Activated CD4-positive, alpha-beta T cell treated with anti-CD3 and anti-CD28 coated beads, Interleukin-2, amount 10 ng/mL, durations not matched to agents 7 days and 5 days (primary cell): ENCODE measurements at regions not wholly inside any gene's neighbourhood (a gene's known extent, or its start where the extent isn't known, plus 50 kb on each side); places are given as distances from the start of the nearest gene placed in this dataset.

ENCODE experiments used
- CTCF ChIA-PET: fragments of 350-600 bp; sonication (Branson Sonifier 250); formaldehyde crosslinking; loops from one replicate; lab custom pipeline; 2021; ENCODE audit warnings: antibody characterized with exemption; lab: Charles Lee
- POLR2A ChIA-PET: fragments of 350-600 bp; sonication (Branson Sonifier 250); formaldehyde crosslinking; loops from one replicate; lab custom pipeline; 2021; ENCODE audit warnings: antibody characterized with exemption; lab: Charles Lee
- DNase-seq: peaks from one replicate; pipeline ENCODE4 v3.0.0-alpha.2; 2020
- H3K27ac Mint-ChIP-seq: one replicate; pipeline ENCODE4 v1.8.0; 2021; ENCODE audit warnings: mild to moderate bottlenecking, moderate library complexity, mixed read lengths
- H3K27me3 Mint-ChIP-seq: one replicate; pipeline ENCODE4 v1.8.0; 2021; ENCODE audit warnings: mixed read lengths
- H3K36me3 Mint-ChIP-seq: one replicate; pipeline ENCODE4 v1.8.0; 2021; ENCODE audit warnings: low read depth, mixed read lengths
- H3K4me1 Mint-ChIP-seq: one replicate; pipeline ENCODE4 v1.8.0; 2021; ENCODE audit warnings: mixed read lengths
- H3K4me3 Mint-ChIP-seq: one replicate; pipeline ENCODE4 v1.8.0; 2021; ENCODE audit warnings: mild to moderate bottlenecking, moderate library complexity, mixed read lengths
- H3K9me3 Mint-ChIP-seq: one replicate; pipeline ENCODE4 v1.8.0; 2021; ENCODE audit warnings: mixed read lengths

- Mint-ChIP-seq H3K9me3 (no peaks in the 10 kb centered on the region), H3K4me1 (no peaks in the 10 kb centered on the region), H3K27me3 (no peaks in the 10 kb centered on the region), H3K36me3 (no peaks in the 10 kb centered on the region), H3K27ac (no peak overlapping the region), H3K4me3 (no peak overlapping the region)
- CTCF ChIA-PET: no interaction called here
- POLR2A ChIA-PET: no interaction called here
- DNase-seq: no peak
These were observed 135.8 kb upstream of the DSEL start for GRCh38 chr18:67652288-67652687.

- no peaks in the 10 kb centered on the region for H3K4me1 Mint-ChIP-seq
- no peaks in the 10 kb centered on the region for H3K27me3 Mint-ChIP-seq
- no peak for DNase-seq
- no peaks in the 10 kb centered on the region for H3K9me3 Mint-ChIP-seq
- ChIA-PET POLR2A (no interaction called here), CTCF (no interaction called here)
- H3K4me3 Mint-ChIP-seq: no peak overlapping the region
- no peak overlapping the region for H3K27ac Mint-ChIP-seq
- H3K36me3 Mint-ChIP-seq: no peaks in the 10 kb centered on the region
These were observed 134.9 kb upstream of the DSEL start for GRCh38 chr18:67651438-67651837.

GRCh38 chr18:67650686-67651385 lies 134.3 kb upstream of the DSEL start:
- H3K4me3 Mint-ChIP-seq: no peak overlapping the region
- no peak for DNase-seq
- no peak overlapping the region for H3K27ac Mint-ChIP-seq
- no peaks in the 10 kb centered on the region for H3K9me3 Mint-ChIP-seq
- no peaks in the 10 kb centered on the region for H3K36me3 Mint-ChIP-seq
- no peaks in the 10 kb centered on the region for H3K4me1 Mint-ChIP-seq
- H3K27me3 Mint-ChIP-seq: no peaks in the 10 kb centered on the region
- POLR2A ChIA-PET: no interaction called here
- CTCF ChIA-PET: no interaction called here

- Mint-ChIP-seq H3K4me1 (no peaks in the 10 kb centered on the region), H3K4me3 (no peak overlapping the region), H3K36me3 (no peaks in the 10 kb centered on the region), H3K9me3 (no peaks in the 10 kb centered on the region), H3K27ac (no peak overlapping the region), H3K27me3 (no peaks in the 10 kb centered on the region)
- ChIA-PET POLR2A (no interaction called here), CTCF (no interaction called here)
- no peak for DNase-seq
These were observed 130.4 kb upstream of the DSEL start for GRCh38 chr18:67646890-67647289.

GRCh38 chr18:67644226-67644625 lies 127.7 kb upstream of the DSEL start:
- no peaks in the 10 kb centered on the region for H3K36me3 Mint-ChIP-seq
- DNase-seq: no peak
- no peak overlapping the region for H3K4me3 Mint-ChIP-seq
- H3K9me3 Mint-ChIP-seq: no peaks in the 10 kb centered on the region
- no peaks in the 10 kb centered on the region for H3K4me1 Mint-ChIP-seq
- no peak overlapping the region for H3K27ac Mint-ChIP-seq
- CTCF ChIA-PET: no interaction called here
- no peaks in the 10 kb centered on the region for H3K27me3 Mint-ChIP-seq
- POLR2A ChIA-PET: no interaction called here

GRCh38 chr18:67639872-67640271 lies 123.4 kb upstream of the DSEL start:
- Mint-ChIP-seq H3K27me3 (no peaks in the 10 kb centered on the region), H3K27ac (no peak overlapping the region), H3K4me3 (no peak overlapping the region), H3K9me3 (no peaks in the 10 kb centered on the region), H3K36me3 (no peaks in the 10 kb centered on the region), H3K4me1 (no peaks in the 10 kb centered on the region)
- ChIA-PET CTCF (no interaction called here), POLR2A (no interaction called here)
- DNase-seq: no peak

GRCh38 chr18:67636597-67637385 lies 120.3 kb upstream of the DSEL start:
- no peak overlapping the region for H3K27ac Mint-ChIP-seq
- no peaks in the 10 kb centered on the region for H3K36me3 Mint-ChIP-seq
- CTCF ChIA-PET: no interaction called here
- no peak overlapping the region for H3K4me3 Mint-ChIP-seq
- no peaks in the 10 kb centered on the region for H3K9me3 Mint-ChIP-seq
- no peak for DNase-seq
- no peaks in the 10 kb centered on the region for H3K4me1 Mint-ChIP-seq
- no peaks in the 10 kb centered on the region for H3K27me3 Mint-ChIP-seq
- POLR2A ChIA-PET: no interaction called here

GRCh38 chr18:67634631-67635338 lies 118.3 kb upstream of the DSEL start:
- no peak overlapping the region for H3K4me3 Mint-ChIP-seq
- H3K36me3 Mint-ChIP-seq: no peaks in the 10 kb centered on the region
- H3K9me3 Mint-ChIP-seq: no peaks in the 10 kb centered on the region
- DNase-seq: no peak
- CTCF ChIA-PET: no interaction called here
- no peaks in the 10 kb centered on the region for H3K4me1 Mint-ChIP-seq
- POLR2A ChIA-PET: no interaction called here
- no peaks in the 10 kb centered on the region for H3K27me3 Mint-ChIP-seq
- no peak overlapping the region for H3K27ac Mint-ChIP-seq

GRCh38 chr18:67633939-67634338 lies 117.4 kb upstream of the DSEL start:
- Mint-ChIP-seq H3K4me3 (no peak overlapping the region), H3K36me3 (no peaks in the 10 kb centered on the region), H3K27me3 (no peaks in the 10 kb centered on the region), H3K27ac (no peak overlapping the region), H3K9me3 (no peaks in the 10 kb centered on the region), H3K4me1 (no peaks in the 10 kb centered on the region)
- DNase-seq: no peak
- ChIA-PET CTCF (no interaction called here), POLR2A (no interaction called here)

GRCh38 chr18:67621906-67622305 lies 105.4 kb upstream of the DSEL start:
- no peak overlapping the region for H3K27ac Mint-ChIP-seq
- no peaks in the 10 kb centered on the region for H3K4me1 Mint-ChIP-seq
- no peaks in the 10 kb centered on the region for H3K9me3 Mint-ChIP-seq
- ChIA-PET POLR2A (no interaction called here), CTCF (interaction anchor here (0.7 kb wide), 1 partner anchor 252 kb away, joined by 5 read pairs; no protein-coding TSS in a partner anchor)
- DNase-seq: no peak
- no peak overlapping the region for H3K4me3 Mint-ChIP-seq
- H3K36me3 Mint-ChIP-seq: no peaks in the 10 kb centered on the region
- no peaks in the 10 kb centered on the region for H3K27me3 Mint-ChIP-seq

GRCh38 chr18:67621049-67621713 lies 104.7 kb upstream of the DSEL start:
- CTCF ChIA-PET: interaction anchor here (0.7 kb wide), 1 partner anchor 251 kb away, joined by 5 read pairs; no protein-coding TSS in a partner anchor
- no peak overlapping the region for H3K27ac Mint-ChIP-seq
- no peaks in the 10 kb centered on the region for H3K4me1 Mint-ChIP-seq
- no peaks in the 10 kb centered on the region for H3K27me3 Mint-ChIP-seq
- H3K9me3 Mint-ChIP-seq: no peaks in the 10 kb centered on the region
- POLR2A ChIA-PET: no interaction called here
- DNase-seq: no peak
- H3K4me3 Mint-ChIP-seq: no peak overlapping the region
- no peaks in the 10 kb centered on the region for H3K36me3 Mint-ChIP-seq

- Mint-ChIP-seq H3K27me3 (no peaks in the 10 kb centered on the region), H3K27ac (no peak overlapping the region), H3K4me3 (no peak overlapping the region), H3K4me1 (no peaks in the 10 kb centered on the region), H3K36me3 (no peaks in the 10 kb centered on the region), H3K9me3 (no peaks in the 10 kb centered on the region)
- ChIA-PET POLR2A (no interaction called here), CTCF (no interaction called here)
- no peak for DNase-seq
These were observed 101.5 kb upstream of the DSEL start for GRCh38 chr18:67618061-67618460.

- no peaks in the 10 kb centered on the region for H3K4me1 Mint-ChIP-seq
- H3K27ac Mint-ChIP-seq: no peak overlapping the region
- POLR2A ChIA-PET: no interaction called here
- no peaks in the 10 kb centered on the region for H3K27me3 Mint-ChIP-seq
- H3K9me3 Mint-ChIP-seq: no peaks in the 10 kb centered on the region
- DNase-seq: no peak
- CTCF ChIA-PET: no interaction called here
- H3K36me3 Mint-ChIP-seq: no peaks in the 10 kb centered on the region
- no peak overlapping the region for H3K4me3 Mint-ChIP-seq
These were observed 99.4 kb upstream of the DSEL start for GRCh38 chr18:67615876-67616275.
